ENCODE measurements at regions not wholly inside any gene's neighbourhood (a gene's known extent, or its start where the extent isn't known, plus 50 kb on each side); places are given as distances from the start of the nearest gene placed in this dataset.

DNA sequence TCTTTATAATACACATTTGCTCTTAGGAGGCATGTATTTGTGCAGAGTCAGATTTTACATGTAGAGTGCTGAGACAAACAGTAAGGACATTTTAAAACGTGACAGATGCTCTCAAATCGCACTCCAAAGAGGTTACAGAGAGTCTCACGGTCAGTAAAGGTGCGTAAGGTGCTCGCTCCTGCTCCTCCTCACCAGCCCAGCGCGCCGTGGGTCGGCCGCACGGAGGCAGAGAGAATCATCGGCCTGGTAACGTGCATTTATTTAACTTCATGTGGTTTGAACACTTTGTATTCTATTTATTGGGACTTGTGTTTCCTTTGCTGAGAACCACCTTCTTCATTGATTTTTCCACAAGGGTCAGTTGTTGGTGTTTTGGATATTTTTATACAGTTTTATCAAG lies 900.1 kb downstream of the BRD1 start:
- TF ChIP-seq EP300 (IDR thresholded peaks at IDR 0.05) (no peak), POLR2A (IDR thresholded peaks at IDR 0.05) (no peak)
- TF ChIP-seq, protein P1, sequence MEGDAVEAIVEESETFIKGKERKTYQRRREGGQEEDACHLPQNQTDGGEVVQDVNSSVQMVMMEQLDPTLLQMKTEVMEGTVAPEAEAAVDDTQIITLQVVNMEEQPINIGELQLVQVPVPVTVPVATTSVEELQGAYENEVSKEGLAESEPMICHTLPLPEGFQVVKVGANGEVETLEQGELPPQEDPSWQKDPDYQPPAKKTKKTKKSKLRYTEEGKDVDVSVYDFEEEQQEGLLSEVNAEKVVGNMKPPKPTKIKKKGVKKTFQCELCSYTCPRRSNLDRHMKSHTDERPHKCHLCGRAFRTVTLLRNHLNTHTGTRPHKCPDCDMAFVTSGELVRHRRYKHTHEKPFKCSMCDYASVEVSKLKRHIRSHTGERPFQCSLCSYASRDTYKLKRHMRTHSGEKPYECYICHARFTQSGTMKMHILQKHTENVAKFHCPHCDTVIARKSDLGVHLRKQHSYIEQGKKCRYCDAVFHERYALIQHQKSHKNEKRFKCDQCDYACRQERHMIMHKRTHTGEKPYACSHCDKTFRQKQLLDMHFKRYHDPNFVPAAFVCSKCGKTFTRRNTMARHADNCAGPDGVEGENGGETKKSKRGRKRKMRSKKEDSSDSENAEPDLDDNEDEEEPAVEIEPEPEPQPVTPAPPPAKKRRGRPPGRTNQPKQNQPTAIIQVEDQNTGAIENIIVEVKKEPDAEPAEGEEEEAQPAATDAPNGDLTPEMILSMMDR (IDR thresholded peaks at IDR 0.05), result no peak
